ENCODE measurements at regions not wholly inside any gene's neighbourhood (a gene's known extent, or its start where the extent isn't known, plus 50 kb on each side); places are given as distances from the start of the nearest gene placed in this dataset.

- no peak for TF ChIP-seq CTCF (IDR thresholded peaks at IDR 0.05; ENCODE audit: low read depth, low read length, missing control alignments)
- no peaks in the 10 kb centered on the region for H3K27me3 ChIP-seq (replicated peaks)
- in situ Hi-C loops (cut with HindIII; ENCODE audit: low pct_ligation_motif_present, low sequenced_read_pairs), result no loop called here
- no peak for DNase-seq
- H3K4me3 ChIP-seq (ENCODE audit: low read depth, low read length), result no peak overlapping the region
- no peak overlapping the region for H3K27ac ChIP-seq
- H3K36me3 ChIP-seq (replicated peaks), result no peaks in the 10 kb centered on the region
These were observed 348.2 kb downstream of the SAMD5 start for GRCh38 chr6:147856687-147857086.

GRCh38 chr6:147858421-147858820 lies 349.9 kb downstream of the SAMD5 start:
- Histone ChIP-seq H3K27me3 (replicated peaks) (no peaks in the 10 kb centered on the region), H3K4me3 (ENCODE audit: low read depth, low read length) (no peak overlapping the region), H3K27ac (no peak overlapping the region), H3K36me3 (replicated peaks) (no peaks in the 10 kb centered on the region)
- DNase-seq, result no peak
- in situ Hi-C loops (cut with HindIII; ENCODE audit: low pct_ligation_motif_present, low sequenced_read_pairs), result no loop called here
- no peak for TF ChIP-seq CTCF (IDR thresholded peaks at IDR 0.05; ENCODE audit: low read depth, low read length, missing control alignments)

- DNase-seq, result no peak
- Histone ChIP-seq H3K27me3 (replicated peaks) (no peaks in the 10 kb centered on the region), H3K4me3 (ENCODE audit: low read depth, low read length) (no peak overlapping the region), H3K27ac (no peak overlapping the region), H3K36me3 (replicated peaks) (no peaks in the 10 kb centered on the region)
- in situ Hi-C loops (cut with HindIII; ENCODE audit: low pct_ligation_motif_present, low sequenced_read_pairs), result no loop called here
- no peak for TF ChIP-seq CTCF (IDR thresholded peaks at IDR 0.05; ENCODE audit: low read depth, low read length, missing control alignments)
These were observed 350.6 kb downstream of the SAMD5 start for GRCh38 chr6:147859071-147859470.

- TF ChIP-seq CTCF (IDR thresholded peaks at IDR 0.05; ENCODE audit: low read depth, low read length, missing control alignments), result no peak
- in situ Hi-C loops (cut with HindIII; ENCODE audit: low pct_ligation_motif_present, low sequenced_read_pairs), result no loop called here
- no peak for DNase-seq
- Histone ChIP-seq H3K27ac (no peak overlapping the region), H3K36me3 (replicated peaks) (no peaks in the 10 kb centered on the region), H3K27me3 (replicated peaks) (no peaks in the 10 kb centered on the region), H3K4me3 (ENCODE audit: low read depth, low read length) (no peak overlapping the region)
These were observed 353.2 kb downstream of the SAMD5 start for GRCh38 chr6:147861696-147862095.

GRCh38 chr6:147867433-147868226 lies 359.1 kb downstream of the SAMD5 start:
- H3K4me3 ChIP-seq (ENCODE audit: low read depth, low read length), result no peak overlapping the region
- DNase-seq, result no peak
- in situ Hi-C loops (cut with HindIII; ENCODE audit: low pct_ligation_motif_present, low sequenced_read_pairs), result no loop called here
- no peaks in the 10 kb centered on the region for H3K36me3 ChIP-seq (replicated peaks)
- H3K27me3 ChIP-seq (replicated peaks), result no peaks in the 10 kb centered on the region
- no peak for TF ChIP-seq CTCF (IDR thresholded peaks at IDR 0.05; ENCODE audit: low read depth, low read length, missing control alignments)
- no peak overlapping the region for H3K27ac ChIP-seq

Data from brain microvascular endothelial cell (primary cell).